PC-3 (cell line): ENCODE measurements at regions not wholly inside any gene's neighbourhood (a gene's known extent, or its start where the extent isn't known, plus 50 kb on each side); places are given as distances from the start of the nearest gene placed in this dataset.

Experiments used
- CTCF ChIP-seq: fragments of 300-600 bp; sonication (generic); conservative IDR thresholded peaks from 2 replicates; pipeline ENCODE4 v1.5.1; 2017; ENCODE audit warnings: antibody characterized with exemption, low read depth, mild to moderate bottlenecking, low read length
- EZH2 ChIP-seq: fragments of 300-600 bp; sonication (generic); IDR thresholded peaks from one replicate; pipeline ENCODE4 v1.6.1; 2017; ENCODE audit warnings: antibody characterized with exemption, mild to moderate bottlenecking, low read length; ENCODE audit not compliant: unreplicated experiment
- EZH2phosphoT487 ChIP-seq: fragments of 300-600 bp; sonication (generic); IDR thresholded peaks from 2 replicates; pipeline ENCODE4 v1.6.1; 2018; ENCODE audit warnings: mild to moderate bottlenecking, antibody characterized with exemption, low read length, borderline replicate concordance

DNA sequence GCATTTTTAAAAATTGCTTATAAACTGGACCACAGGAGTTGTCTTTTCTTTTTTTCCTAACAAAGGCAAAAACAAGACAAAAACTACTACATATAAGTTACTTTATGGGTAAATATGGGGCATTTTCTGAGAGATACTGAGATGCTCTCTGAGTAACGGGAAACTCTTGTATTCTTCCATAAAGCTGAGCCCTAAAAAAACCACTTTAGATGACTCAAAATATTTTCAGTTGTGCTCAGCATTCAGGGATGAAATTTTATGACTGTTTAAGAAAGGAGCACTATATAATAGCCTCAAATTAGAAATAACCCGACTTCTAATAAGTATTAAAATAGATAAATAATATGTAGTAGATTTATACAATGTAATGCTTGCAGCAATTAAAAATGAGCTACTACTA, 644.5 kb downstream of the KCTD16 start:
- TF ChIP-seq CTCF (no peak), EZH2 (no peak), EZH2phosphoT487 (no peak)
